ENCODE measurements at regions not wholly inside any gene's neighbourhood (a gene's known extent, or its start where the extent isn't known, plus 50 kb on each side); places are given as distances from the start of the nearest gene placed in this dataset.

GRCh38 chr18:43855376-43855775 lies 578.1 kb upstream of the SYT4 start:
- TF ChIP-seq CTCF (conservative IDR thresholded peaks at IDR 0.05; ENCODE audit: low read depth, low read length) (no peak), EZH2 (IDR thresholded peaks at IDR 0.05; ENCODE audit: borderline replicate concordance, low read depth, low read length, poor library complexity, severe bottlenecking) (no peak)

Data from A673 (cell line).